Natural killer cell (primary cell): ENCODE measurements at regions not wholly inside any gene's neighbourhood (a gene's known extent, or its start where the extent isn't known, plus 50 kb on each side); places are given as distances from the start of the nearest gene placed in this dataset.
A peak's percentile ranks its signal among the peaks of the same experiment; 100 is the strongest.

Experiments
- ATAC-seq, 3 donors: fragments of 150-1000 bp in 2 of 3; fragments of 200-7000 bp in 1 of 3; cut with Tn5 transposase; 1 replicate in 1 of 3; 2 replicates in 2 of 3; pipeline ENCODE4 v1.10.0; 2021; ENCODE audit warnings: mild to moderate bottlenecking in 2 of 3, moderate library complexity in 2 of 3
- DNase-seq, 2 donors: peaks; one replicate each; pipeline versions ENCODE4 v3.0.0 to v3.0.0-alpha.2; 2013 to 2021; ENCODE audit warnings: mixed read lengths in 1 of 2
- H3K27ac ChIP-seq: one replicate; pipeline ENCODE4 v1.5.1; 2013; ENCODE audit warnings: mild to moderate bottlenecking, low read length
- H3K27me3 ChIP-seq: one replicate; pipeline ENCODE4 v1.6.1; 2013; ENCODE audit warnings: low read length; ENCODE audit not compliant: control insufficient read depth, insufficient read depth
- H3K36me3 ChIP-seq: one replicate; pipeline ENCODE4 v1.6.1; 2013; ENCODE audit warnings: low read length; ENCODE audit not compliant: control insufficient read depth, insufficient read depth
- H3K4me1 ChIP-seq: one replicate; pipeline ENCODE4 v1.6.1; 2013; ENCODE audit warnings: low read length; ENCODE audit not compliant: control insufficient read depth, insufficient read depth
- H3K4me3 ChIP-seq: one replicate; pipeline ENCODE4 v1.5.1; 2013; ENCODE audit warnings: low read length
- H3K9me3 ChIP-seq: one replicate; pipeline ENCODE4 v1.6.1; 2013; ENCODE audit warnings: low read length; ENCODE audit not compliant: control insufficient read depth, insufficient read depth
- H3K27ac Mint-ChIP-seq, 2 donors: one replicate each; pipeline ENCODE4 v1.8.0; 2022; ENCODE audit warnings: mild to moderate bottlenecking in 2 of 2, mixed read lengths in 2 of 2, moderate library complexity in 1 of 2
- H3K27me3 Mint-ChIP-seq, 2 donors: one replicate each; pipeline ENCODE4 v1.8.0; 2022; ENCODE audit warnings: low read depth in 2 of 2, mixed read lengths in 2 of 2
- H3K36me3 Mint-ChIP-seq: one replicate; pipeline ENCODE4 v1.8.0; 2022; ENCODE audit warnings: mixed read lengths
- H3K4me1 Mint-ChIP-seq, 2 donors: one replicate each; pipeline ENCODE4 v1.8.0; 2022; ENCODE audit warnings: mixed read lengths in 2 of 2
- H3K4me3 Mint-ChIP-seq: one replicate; pipeline ENCODE4 v1.8.0; 2022; ENCODE audit warnings: mild to moderate bottlenecking, moderate library complexity, mixed read lengths
- H3K9me3 Mint-ChIP-seq, 2 donors: one replicate each; pipeline ENCODE4 v1.8.0; 2022; ENCODE audit warnings: mixed read lengths in 2 of 2
- WGBS: methylation state at CpG from one replicate; pipeline ENCODE4 v1.1.7; 2013; ENCODE audit warnings: missing lambda C conversion rate; ENCODE audit not compliant: insufficient coverage; 5-methylcytosine and 5-hydroxymethylcytosine counted together
- intact Hi-C: fragments of 100-400 bp; cut with micrococcal nuclease; formaldehyde crosslinking; loops from one replicate; pipeline ENCODE4 v1.14.2; 2022
- TF ChIP-seq, protein P1 (sequence below): fragments of 200-600 bp; IDR thresholded peaks from one replicate; pipeline ENCODE4 v1.8.0; 2022; ENCODE audit warnings: antibody characterized with exemption

DNA sequence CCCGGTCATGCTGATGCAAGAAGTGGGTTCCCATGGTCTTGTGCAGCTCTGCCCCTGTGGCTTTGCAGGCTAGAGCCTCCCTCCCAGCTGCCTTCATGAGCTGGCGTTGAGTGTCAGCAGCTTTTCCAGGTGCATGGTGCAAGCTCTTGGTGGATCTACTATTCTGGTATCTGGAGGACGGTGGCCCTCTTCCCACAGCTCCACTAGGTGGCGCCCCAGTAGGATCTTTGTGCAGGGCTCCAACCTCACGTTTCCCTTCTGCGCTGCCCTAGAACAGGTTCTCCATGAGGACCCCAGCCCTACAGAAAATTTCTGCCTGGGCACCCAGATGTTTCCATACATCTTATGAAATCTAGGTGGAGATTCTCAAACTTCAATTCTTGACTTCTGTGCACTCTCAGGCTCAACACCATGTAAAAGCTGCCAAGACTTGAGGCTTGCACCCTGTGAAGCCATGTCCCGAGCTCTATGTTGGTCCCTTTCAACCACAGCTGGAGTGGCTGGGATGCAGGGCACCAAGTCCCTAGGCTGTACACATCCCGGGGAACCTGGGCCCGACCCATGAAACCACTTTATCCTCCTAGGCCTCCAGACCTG is 238.4 kb upstream of the MDFIC2 start:
- H3K36me3 Mint-ChIP-seq, result no peaks in the 10 kb centered on the region
- no peaks in the 10 kb centered on the region for H3K27me3 Mint-ChIP-seq
- H3K4me1 Mint-ChIP-seq, result no peaks in the 10 kb centered on the region
- intact Hi-C loops, result loop anchor here (1.0 to 5.0 kb wide), 2 partner anchors 1035 to 1101 kb away; no protein-coding TSS in a partner anchor
- Histone ChIP-seq H3K36me3 (no peaks in the 10 kb centered on the region), H3K9me3 (no peaks in the 10 kb centered on the region), H3K27me3 (no peaks in the 10 kb centered on the region), H3K4me1 (no peaks in the 10 kb centered on the region), H3K4me3 (no peak overlapping the region), H3K27ac (no peak overlapping the region)
- H3K27ac Mint-ChIP-seq, result no peak overlapping the region
- DNase-seq, result peak; percentile 47 to 83
- no peak overlapping the region for H3K4me3 Mint-ChIP-seq
- peak; percentile 44 to 80 (median 67) for ATAC-seq
- 41% methylated on average over 9 of the region's 9 CpGs for WGBS
- TF ChIP-seq, protein P1, sequence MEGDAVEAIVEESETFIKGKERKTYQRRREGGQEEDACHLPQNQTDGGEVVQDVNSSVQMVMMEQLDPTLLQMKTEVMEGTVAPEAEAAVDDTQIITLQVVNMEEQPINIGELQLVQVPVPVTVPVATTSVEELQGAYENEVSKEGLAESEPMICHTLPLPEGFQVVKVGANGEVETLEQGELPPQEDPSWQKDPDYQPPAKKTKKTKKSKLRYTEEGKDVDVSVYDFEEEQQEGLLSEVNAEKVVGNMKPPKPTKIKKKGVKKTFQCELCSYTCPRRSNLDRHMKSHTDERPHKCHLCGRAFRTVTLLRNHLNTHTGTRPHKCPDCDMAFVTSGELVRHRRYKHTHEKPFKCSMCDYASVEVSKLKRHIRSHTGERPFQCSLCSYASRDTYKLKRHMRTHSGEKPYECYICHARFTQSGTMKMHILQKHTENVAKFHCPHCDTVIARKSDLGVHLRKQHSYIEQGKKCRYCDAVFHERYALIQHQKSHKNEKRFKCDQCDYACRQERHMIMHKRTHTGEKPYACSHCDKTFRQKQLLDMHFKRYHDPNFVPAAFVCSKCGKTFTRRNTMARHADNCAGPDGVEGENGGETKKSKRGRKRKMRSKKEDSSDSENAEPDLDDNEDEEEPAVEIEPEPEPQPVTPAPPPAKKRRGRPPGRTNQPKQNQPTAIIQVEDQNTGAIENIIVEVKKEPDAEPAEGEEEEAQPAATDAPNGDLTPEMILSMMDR, result peak; percentile 58
- no peaks in the 10 kb centered on the region for H3K9me3 Mint-ChIP-seq

DNA sequence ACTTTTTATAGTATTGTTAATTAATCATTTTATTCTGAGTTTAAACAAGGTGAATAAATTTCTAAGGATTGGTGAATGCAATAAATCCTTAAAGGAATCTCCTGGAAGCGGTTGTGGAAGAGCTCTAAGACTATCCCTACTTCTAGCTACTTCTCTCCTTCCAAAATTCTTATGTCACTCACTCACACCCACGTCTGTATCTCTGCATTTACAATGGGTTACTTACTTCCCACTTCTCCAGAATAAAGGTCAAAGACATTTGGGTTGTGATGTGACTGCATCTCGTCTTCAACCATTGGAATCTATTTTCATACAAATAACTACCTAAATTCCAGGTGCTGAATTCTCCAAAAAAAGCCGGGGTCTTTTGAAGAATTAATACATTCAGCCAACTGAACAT is 234.2 kb upstream of the MDFIC2 start:
- intact Hi-C loops, result no loop called here
- ATAC-seq (no peak), DNase-seq (no peak)
- H3K27ac Mint-ChIP-seq, result no peak overlapping the region
- Histone ChIP-seq H3K9me3 (no peaks in the 10 kb centered on the region), H3K27me3 (no peaks in the 10 kb centered on the region), H3K36me3 (no peaks in the 10 kb centered on the region), H3K4me1 (no peaks in the 10 kb centered on the region), H3K27ac (no peak overlapping the region), H3K4me3 (no peak overlapping the region)
- H3K9me3 Mint-ChIP-seq, result no peaks in the 10 kb centered on the region
- no peaks in the 10 kb centered on the region for H3K36me3 Mint-ChIP-seq
- no peak overlapping the region for H3K4me3 Mint-ChIP-seq
- WGBS, result 59% methylated on average over 3 of the region's 4 CpGs
- peaks cover 4 to 8% of the 10 kb centered on the region in 2 donors for H3K27me3 Mint-ChIP-seq
- TF ChIP-seq, protein P1, result no peak
- H3K4me1 Mint-ChIP-seq, result no peaks in the 10 kb centered on the region

DNA sequence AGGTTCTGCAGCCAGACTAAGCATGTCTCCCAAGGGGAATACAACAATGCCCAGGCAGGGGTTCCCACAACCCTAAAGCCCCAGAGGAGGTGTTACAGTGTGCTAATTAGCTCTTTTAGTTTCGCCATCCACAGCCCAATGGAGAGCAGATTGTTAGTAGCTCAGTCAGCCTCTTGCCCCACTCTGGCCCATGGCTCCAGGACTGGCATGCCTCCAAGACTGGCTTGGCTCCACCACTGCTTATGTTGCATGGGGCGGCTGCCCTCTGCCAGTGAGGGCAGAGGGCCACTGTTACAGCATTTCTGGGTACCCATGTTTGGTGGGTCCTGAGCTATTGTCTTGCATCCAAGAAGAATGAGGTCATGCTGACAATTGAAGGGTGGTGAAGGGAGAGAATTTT is 231.1 kb upstream of the MDFIC2 start:
- H3K9me3 ChIP-seq, result no peaks in the 10 kb centered on the region
- ATAC-seq (no peak), DNase-seq (no peak)
- H3K27me3 ChIP-seq, result no peaks in the 10 kb centered on the region
- Mint-ChIP-seq H3K36me3 (no peaks in the 10 kb centered on the region), H3K4me1 (no peaks in the 10 kb centered on the region), H3K9me3 (no peaks in the 10 kb centered on the region), H3K4me3 (no peak overlapping the region), H3K27me3 (peaks cover 4 to 8% of the 10 kb centered on the region in 2 donors), H3K27ac (no peak overlapping the region)
- no peak overlapping the region for H3K27ac ChIP-seq
- TF ChIP-seq, protein P1, result no peak
- H3K4me3 ChIP-seq, result no peak overlapping the region
- WGBS, result 94% methylated on average over 2 of the region's 2 CpGs
- intact Hi-C loops, result no loop called here
- H3K36me3 ChIP-seq, result no peaks in the 10 kb centered on the region
- H3K4me1 ChIP-seq, result no peaks in the 10 kb centered on the region

GRCh38 chr3:70539908-70540307 is 227.5 kb upstream of the MDFIC2 start:
- Histone ChIP-seq H3K9me3 (no peaks in the 10 kb centered on the region), H3K4me1 (no peaks in the 10 kb centered on the region), H3K27me3 (no peaks in the 10 kb centered on the region), H3K4me3 (no peak overlapping the region), H3K27ac (no peak overlapping the region), H3K36me3 (no peaks in the 10 kb centered on the region)
- peaks cover 8 to 20% of the 10 kb centered on the region in 2 donors for H3K27me3 Mint-ChIP-seq
- intact Hi-C loops, result no loop called here
- no peak overlapping the region for H3K4me3 Mint-ChIP-seq
- 92% methylated on average over 2 of the region's 2 CpGs for WGBS
- no peaks in the 10 kb centered on the region for H3K9me3 Mint-ChIP-seq
- DNase-seq (no peak), ATAC-seq (no peak)
- H3K4me1 Mint-ChIP-seq, result no peaks in the 10 kb centered on the region
- no peak overlapping the region for H3K27ac Mint-ChIP-seq
- H3K36me3 Mint-ChIP-seq, result no peaks in the 10 kb centered on the region
- TF ChIP-seq, protein P1, result no peak
